GM23338 (cell line): ENCODE measurements at regions not wholly inside any gene's neighbourhood (a gene's known extent, or its start where the extent isn't known, plus 50 kb on each side); places are given as distances from the start of the nearest gene placed in this dataset.

ENCODE experiments used
- ATAC-seq: fragments of 200-7000 bp; cut with Tn5 transposase; 3 replicates; pipeline ENCODE4 v1.9.1; 2020
- DNase-seq: peaks from one replicate; pipeline ENCODE4 v3.0.0-alpha.2; 2015; ENCODE audit warnings: low spot score
- H2AFZ ChIP-seq: fragments of 200-600 bp; sonication (generic); 2 replicates; pipeline ENCODE4 v1.8.0; 2016; ENCODE audit warnings: antibody characterized with exemption, mild to moderate bottlenecking, moderate library complexity
- H3F3A ChIP-seq: fragments of 200-600 bp; sonication (generic); replicated peaks from 2 replicates; pipeline ENCODE4 v1.8.0; 2017; ENCODE audit warnings: antibody characterized with exemption, mixed run types, low read depth
- H3K27ac ChIP-seq: fragments of 200-600 bp; sonication (generic); 2 replicates; pipeline ENCODE4 v1.6.1; 2016; ENCODE audit warnings: low read depth
- H3K27me3 ChIP-seq: fragments of 200-600 bp; sonication (generic); 2 replicates; pipeline ENCODE4 v1.8.0; 2016; ENCODE audit warnings: mild to moderate bottlenecking, mixed run types, moderate library complexity; ENCODE audit not compliant: insufficient read depth
- H3K36me3 ChIP-seq: fragments of 200-600 bp; sonication (generic); 2 replicates; pipeline ENCODE4 v1.8.0; 2016; ENCODE audit warnings: mild to moderate bottlenecking; ENCODE audit not compliant: insufficient read depth
- H3K4me1 ChIP-seq: fragments of 200-600 bp; sonication (generic); 2 replicates; pipeline ENCODE4 v1.8.0; 2016; ENCODE audit warnings: mild to moderate bottlenecking, moderate library complexity; ENCODE audit not compliant: insufficient read depth
- H3K4me2 ChIP-seq: fragments of 200-600 bp; sonication (generic); 2 replicates; pipeline ENCODE4 v1.7.1; 2017; ENCODE audit warnings: mixed run types
- H3K4me3 ChIP-seq: fragments of 200-600 bp; sonication (generic); 2 replicates; pipeline ENCODE4 v1.6.1; 2016; ENCODE audit warnings: mixed run types
- H3K79me2 ChIP-seq: fragments of 200-600 bp; sonication (generic); replicated peaks from 2 replicates; pipeline ENCODE4 v1.8.0; 2017; ENCODE audit warnings: mild to moderate bottlenecking; ENCODE audit not compliant: insufficient read depth
- H3K9me2 ChIP-seq: fragments of 200-600 bp; sonication (generic); 2 replicates; pipeline ENCODE4 v1.8.0; 2017; ENCODE audit not compliant: insufficient read depth
- H4K20me1 ChIP-seq: fragments of 200-600 bp; sonication (generic); replicated peaks from 2 replicates; pipeline ENCODE4 v1.8.0; 2017; ENCODE audit warnings: mild to moderate bottlenecking; ENCODE audit not compliant: insufficient read depth
- H3K27ac Mint-ChIP-seq: 2 replicates; pipeline ENCODE4 v1.8.0; 2020; ENCODE audit warnings: inconsistent platforms, mild to moderate bottlenecking, moderate library complexity, mixed read lengths
- H3K27me3 Mint-ChIP-seq: 3 replicates; pipeline ENCODE4 v1.8.0; 2022; ENCODE audit warnings: low read depth, mild to moderate bottlenecking, moderate library complexity, mixed read lengths, inconsistent platforms; ENCODE audit not compliant: insufficient read depth, poor library complexity
- H3K36me3 Mint-ChIP-seq: 3 replicates; pipeline ENCODE4 v1.8.0; 2021; ENCODE audit warnings: low read depth, mild to moderate bottlenecking, inconsistent platforms, moderate library complexity, mixed read lengths
- H3K4me1 Mint-ChIP-seq: 3 replicates; pipeline ENCODE4 v1.8.0; 2020; ENCODE audit warnings: mild to moderate bottlenecking, inconsistent platforms, mixed read lengths
- H3K4me3 Mint-ChIP-seq: 3 replicates; pipeline ENCODE4 v1.8.0; 2021; ENCODE audit warnings: moderate library complexity, mild to moderate bottlenecking, inconsistent platforms, mixed read lengths
- H3K9me3 Mint-ChIP-seq: 3 replicates; pipeline ENCODE4 v1.8.0; 2020; ENCODE audit warnings: moderate library complexity, mild to moderate bottlenecking, inconsistent platforms, mixed read lengths
- CREB1 ChIP-seq: fragments of 250-450 bp; sonication (Bioruptor Pico); IDR thresholded peaks from 2 replicates; pipeline ENCODE4 v1.5.0; 2020; ENCODE audit warnings: low read depth, mild to moderate bottlenecking, moderate library complexity
- EZH2 ChIP-seq: fragments of 200-600 bp; sonication (generic); IDR thresholded peaks from one replicate; pipeline ENCODE4 v1.8.0; 2017; ENCODE audit warnings: antibody characterized with exemption, mild to moderate bottlenecking, low read depth; ENCODE audit not compliant: unreplicated experiment
- EZH2phosphoT487 ChIP-seq: fragments of 200-600 bp; sonication (generic); IDR thresholded peaks from one replicate; pipeline ENCODE4 v1.8.1; 2018; ENCODE audit warnings: antibody characterized with exemption; ENCODE audit not compliant: unreplicated experiment
- JUNB ChIP-seq: IDR thresholded peaks from one replicate; pipeline ENCODE4 v1.6.1; 2016; ENCODE audit warnings: antibody characterized with exemption; ENCODE audit not compliant: unreplicated experiment
- NANOG ChIP-seq: IDR thresholded peaks from 2 replicates; pipeline ENCODE4 v1.6.1; 2016; ENCODE audit warnings: antibody characterized with exemption, borderline replicate concordance
- POLR2AphosphoS5 ChIP-seq: IDR thresholded peaks from 2 replicates; pipeline ENCODE4 v1.6.1; 2016; ENCODE audit warnings: antibody characterized with exemption, low read depth
- STAT1 ChIP-seq: IDR thresholded peaks from one replicate; pipeline ENCODE4 v1.6.1; 2016; ENCODE audit warnings: antibody characterized with exemption; ENCODE audit not compliant: unreplicated experiment
- ZNF331 ChIP-seq: fragments of 250-450 bp; sonication (Bioruptor Pico); IDR thresholded peaks from 2 replicates; pipeline ENCODE4 v1.5.0; 2020; ENCODE audit warnings: low read depth, mild to moderate bottlenecking, moderate library complexity
- ZNF462 ChIP-seq: fragments of 250-450 bp; sonication (Bioruptor Pico); IDR thresholded peaks from 2 replicates; pipeline ENCODE4 v1.5.0; 2020; ENCODE audit warnings: mild to moderate bottlenecking, moderate library complexity
- TF ChIP-seq, protein P1 (sequence below): IDR thresholded peaks from 2 replicates; pipeline ENCODE4 v1.6.1; 2016; ENCODE audit warnings: antibody characterized with exemption
- TF ChIP-seq, protein P2 (sequence below): IDR thresholded peaks from one replicate; pipeline ENCODE4 v1.6.1; 2018; ENCODE audit warnings: antibody characterized with exemption; ENCODE audit not compliant: unreplicated experiment
- TF ChIP-seq, protein P3 (sequence below), 2 experiments: fragments of 200-600 bp in 1 of 2; sonication (generic) in 1 of 2; conservative IDR thresholded peaks; 2 replicates each; pipeline versions ENCODE4 v1.5.1 to v1.6.1; 2016 to 2017; ENCODE audit warnings: antibody characterized with exemption in 2 of 2, low read depth in 2 of 2, mild to moderate bottlenecking in 2 of 2, moderate library complexity in 1 of 2

DNA sequence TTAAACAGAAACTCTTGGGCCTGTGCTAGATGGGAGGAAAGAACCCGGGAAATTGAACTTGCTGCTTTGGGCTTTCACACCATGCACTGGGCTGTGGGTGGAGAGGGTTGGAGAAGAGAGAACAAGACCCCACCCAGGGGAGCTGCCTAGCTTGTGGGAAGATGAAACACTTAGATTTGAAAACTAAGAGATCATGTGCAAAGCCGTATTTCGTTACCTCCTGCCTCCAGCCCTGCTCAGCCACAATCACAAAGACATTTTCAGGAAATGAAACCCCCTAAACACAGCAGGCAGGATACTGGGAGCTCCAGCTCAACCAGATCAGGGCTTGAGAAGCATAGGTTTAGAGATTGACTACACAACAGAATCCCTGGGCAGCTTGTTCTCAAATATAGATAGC is 183.0 kb upstream of the C2CD4B start (continued):
- TF ChIP-seq, protein P1, sequence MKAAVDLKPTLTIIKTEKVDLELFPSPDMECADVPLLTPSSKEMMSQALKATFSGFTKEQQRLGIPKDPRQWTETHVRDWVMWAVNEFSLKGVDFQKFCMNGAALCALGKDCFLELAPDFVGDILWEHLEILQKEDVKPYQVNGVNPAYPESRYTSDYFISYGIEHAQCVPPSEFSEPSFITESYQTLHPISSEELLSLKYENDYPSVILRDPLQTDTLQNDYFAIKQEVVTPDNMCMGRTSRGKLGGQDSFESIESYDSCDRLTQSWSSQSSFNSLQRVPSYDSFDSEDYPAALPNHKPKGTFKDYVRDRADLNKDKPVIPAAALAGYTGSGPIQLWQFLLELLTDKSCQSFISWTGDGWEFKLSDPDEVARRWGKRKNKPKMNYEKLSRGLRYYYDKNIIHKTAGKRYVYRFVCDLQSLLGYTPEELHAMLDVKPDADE, result no peak
- no peak for TF ChIP-seq ZNF331 (CRISPR knock-in tag)
- TF ChIP-seq STAT1, result no peak
- TF ChIP-seq JUNB, result no peak
- TF ChIP-seq CREB1 (CRISPR knock-in tag), result no peak
- TF ChIP-seq EZH2, result no peak
- TF ChIP-seq EZH2phosphoT487, result no peak
- TF ChIP-seq, protein P2, sequence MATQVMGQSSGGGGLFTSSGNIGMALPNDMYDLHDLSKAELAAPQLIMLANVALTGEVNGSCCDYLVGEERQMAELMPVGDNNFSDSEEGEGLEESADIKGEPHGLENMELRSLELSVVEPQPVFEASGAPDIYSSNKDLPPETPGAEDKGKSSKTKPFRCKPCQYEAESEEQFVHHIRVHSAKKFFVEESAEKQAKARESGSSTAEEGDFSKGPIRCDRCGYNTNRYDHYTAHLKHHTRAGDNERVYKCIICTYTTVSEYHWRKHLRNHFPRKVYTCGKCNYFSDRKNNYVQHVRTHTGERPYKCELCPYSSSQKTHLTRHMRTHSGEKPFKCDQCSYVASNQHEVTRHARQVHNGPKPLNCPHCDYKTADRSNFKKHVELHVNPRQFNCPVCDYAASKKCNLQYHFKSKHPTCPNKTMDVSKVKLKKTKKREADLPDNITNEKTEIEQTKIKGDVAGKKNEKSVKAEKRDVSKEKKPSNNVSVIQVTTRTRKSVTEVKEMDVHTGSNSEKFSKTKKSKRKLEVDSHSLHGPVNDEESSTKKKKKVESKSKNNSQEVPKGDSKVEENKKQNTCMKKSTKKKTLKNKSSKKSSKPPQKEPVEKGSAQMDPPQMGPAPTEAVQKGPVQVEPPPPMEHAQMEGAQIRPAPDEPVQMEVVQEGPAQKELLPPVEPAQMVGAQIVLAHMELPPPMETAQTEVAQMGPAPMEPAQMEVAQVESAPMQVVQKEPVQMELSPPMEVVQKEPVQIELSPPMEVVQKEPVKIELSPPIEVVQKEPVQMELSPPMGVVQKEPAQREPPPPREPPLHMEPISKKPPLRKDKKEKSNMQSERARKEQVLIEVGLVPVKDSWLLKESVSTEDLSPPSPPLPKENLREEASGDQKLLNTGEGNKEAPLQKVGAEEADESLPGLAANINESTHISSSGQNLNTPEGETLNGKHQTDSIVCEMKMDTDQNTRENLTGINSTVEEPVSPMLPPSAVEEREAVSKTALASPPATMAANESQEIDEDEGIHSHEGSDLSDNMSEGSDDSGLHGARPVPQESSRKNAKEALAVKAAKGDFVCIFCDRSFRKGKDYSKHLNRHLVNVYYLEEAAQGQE, result no peak
- TF ChIP-seq, protein P3, sequence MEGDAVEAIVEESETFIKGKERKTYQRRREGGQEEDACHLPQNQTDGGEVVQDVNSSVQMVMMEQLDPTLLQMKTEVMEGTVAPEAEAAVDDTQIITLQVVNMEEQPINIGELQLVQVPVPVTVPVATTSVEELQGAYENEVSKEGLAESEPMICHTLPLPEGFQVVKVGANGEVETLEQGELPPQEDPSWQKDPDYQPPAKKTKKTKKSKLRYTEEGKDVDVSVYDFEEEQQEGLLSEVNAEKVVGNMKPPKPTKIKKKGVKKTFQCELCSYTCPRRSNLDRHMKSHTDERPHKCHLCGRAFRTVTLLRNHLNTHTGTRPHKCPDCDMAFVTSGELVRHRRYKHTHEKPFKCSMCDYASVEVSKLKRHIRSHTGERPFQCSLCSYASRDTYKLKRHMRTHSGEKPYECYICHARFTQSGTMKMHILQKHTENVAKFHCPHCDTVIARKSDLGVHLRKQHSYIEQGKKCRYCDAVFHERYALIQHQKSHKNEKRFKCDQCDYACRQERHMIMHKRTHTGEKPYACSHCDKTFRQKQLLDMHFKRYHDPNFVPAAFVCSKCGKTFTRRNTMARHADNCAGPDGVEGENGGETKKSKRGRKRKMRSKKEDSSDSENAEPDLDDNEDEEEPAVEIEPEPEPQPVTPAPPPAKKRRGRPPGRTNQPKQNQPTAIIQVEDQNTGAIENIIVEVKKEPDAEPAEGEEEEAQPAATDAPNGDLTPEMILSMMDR (conservative IDR thresholded peaks at IDR 0.05; ENCODE audit: low read depth in 2 of 2), result no peak
- TF ChIP-seq NANOG, result no peak

GRCh38 chr15:62348623-62349022 is 183.5 kb upstream of the C2CD4B start:
- Histone ChIP-seq H3K27me3 (no peaks in the 10 kb centered on the region), H4K20me1 (no peaks in the 10 kb centered on the region), H3K4me3 (no peak overlapping the region), H3K4me2 (no peak overlapping the region), H3F3A (no peaks in the 10 kb centered on the region), H3K4me1 (no peaks in the 10 kb centered on the region), H3K9me2 (no peaks in the 10 kb centered on the region), H3K36me3 (no peaks in the 10 kb centered on the region), H3K79me2 (no peaks in the 10 kb centered on the region), H3K27ac (no peak overlapping the region), H2AFZ (no peak overlapping the region)
- ATAC-seq, result no peak
- Mint-ChIP-seq H3K36me3 (no peaks in the 10 kb centered on the region), H3K4me1 (peaks cover 14% of the 10 kb centered on the region; the same call in 2 of the 3 replicates), H3K27ac (no peak overlapping the region), H3K27me3 (peaks cover 8% of the 10 kb centered on the region), H3K4me3 (no peak overlapping the region), H3K9me3 (no peaks in the 10 kb centered on the region)
- no peak for DNase-seq
- TF ChIP-seq STAT1, result no peak
- no peak for TF ChIP-seq ZNF462 (CRISPR knock-in tag)
- TF ChIP-seq POLR2AphosphoS5, result no peak
- no peak for TF ChIP-seq ZNF331 (CRISPR knock-in tag)
- TF ChIP-seq, protein P1, result no peak
